Astrocyte of the cerebellum (primary cell): ENCODE measurements at regions not wholly inside any gene's neighbourhood (a gene's known extent, or its start where the extent isn't known, plus 50 kb on each side); places are given as distances from the start of the nearest gene placed in this dataset.

Source experiments
- DNase-seq: peaks from one replicate; pipeline ENCODE4 v3.0.0-alpha.2; 2011; ENCODE audit warnings: low read depth
- H3K4me3 ChIP-seq: 2 replicates; pipeline ENCODE4 v1.5.1; 2011; ENCODE audit warnings: mild to moderate bottlenecking, low read depth, low read length, moderate library complexity
- CTCF ChIP-seq: IDR thresholded peaks from 2 replicates; pipeline ENCODE4 v1.5.1; 2012; ENCODE audit warnings: low read length, low read depth, moderate library complexity, mild to moderate bottlenecking; ENCODE audit errors: missing control alignments
- in situ Hi-C: cut with HindIII; loops from 2 replicates; pipeline ENCODE4 v1.10.0; 2017; ENCODE audit warnings: low sequenced_read_pairs

DNA sequence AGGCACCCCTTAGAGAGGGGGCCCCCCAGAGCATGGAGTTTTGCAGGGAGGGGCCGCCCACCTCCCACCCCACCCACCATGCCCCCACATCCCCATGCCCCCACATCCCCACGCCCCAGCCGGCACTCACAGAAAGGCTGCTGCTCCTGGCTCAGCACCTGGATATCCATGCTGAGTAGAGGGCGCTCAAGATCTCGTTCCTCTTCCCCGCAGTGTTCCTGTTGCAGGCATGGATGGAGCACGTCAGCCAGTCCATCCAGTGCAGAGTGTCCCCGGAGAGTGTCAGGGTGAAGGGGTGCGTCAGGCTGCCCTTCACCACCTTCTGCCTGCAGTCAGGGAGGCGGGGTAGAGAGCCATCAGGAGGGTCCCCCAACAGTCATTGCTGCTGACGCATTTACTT is 156.2 kb downstream of the CRYBB2 start:
- in situ Hi-C loops, result no loop called here
- DNase-seq, result no peak
- TF ChIP-seq CTCF, result no peak
- no peak overlapping the region for H3K4me3 ChIP-seq

DNA sequence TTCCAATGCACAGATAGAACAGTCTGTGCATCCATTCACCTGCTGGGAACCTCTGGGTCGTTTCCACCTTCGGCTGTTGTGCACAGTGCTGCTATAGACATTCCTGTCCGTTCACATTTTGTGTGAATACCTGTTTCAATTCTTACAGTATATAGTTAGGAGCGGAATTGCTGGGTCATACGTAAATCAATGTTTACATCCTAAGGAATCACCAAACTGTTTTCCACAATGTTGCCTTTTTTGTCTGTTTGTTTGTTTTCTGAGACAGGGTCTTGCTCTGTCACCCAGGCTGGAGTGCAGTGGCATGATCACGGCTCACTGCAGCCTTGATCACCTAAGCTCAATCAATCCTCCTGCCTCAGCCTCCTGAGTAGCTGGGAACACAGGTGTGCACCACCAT is 158.3 kb downstream of the CRYBB2 start:
- in situ Hi-C loops, result no loop called here
- no peak for TF ChIP-seq CTCF
- no peak for DNase-seq

GRCh38 chr22:25380122-25380747 is 160.8 kb downstream of the CRYBB2 start:
- TF ChIP-seq CTCF, result no peak
- no peak overlapping the region for H3K4me3 ChIP-seq
- no peak for DNase-seq
- in situ Hi-C loops, result no loop called here

More for the DNA sequence above, 158.3 kb downstream of the CRYBB2 start:
- H3K4me3 ChIP-seq, result no peak overlapping the region

DNA sequence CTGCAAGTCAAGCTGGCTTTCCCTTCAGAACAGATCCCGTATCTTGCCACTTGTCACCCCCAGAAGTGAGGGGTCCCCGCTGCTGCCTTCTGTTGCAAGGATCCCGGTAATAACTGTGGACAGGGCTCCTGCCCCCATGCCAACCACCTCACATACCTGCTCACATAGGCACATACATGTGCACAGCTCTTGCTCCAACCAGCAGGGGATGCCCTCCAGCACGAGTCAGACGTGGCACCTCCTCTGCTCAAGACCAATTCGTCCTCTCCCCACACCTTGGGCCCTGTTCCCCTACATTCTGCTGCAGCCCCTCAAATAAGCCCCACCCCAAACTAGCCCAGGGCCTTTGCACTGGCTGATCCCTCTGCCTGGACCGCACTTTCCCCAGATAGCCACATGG is 163.3 kb downstream of the CRYBB2 start:
- in situ Hi-C loops, result no loop called here
- DNase-seq, result no peak
- TF ChIP-seq CTCF, result peak; percentile 26
- no peak overlapping the region for H3K4me3 ChIP-seq

DNA sequence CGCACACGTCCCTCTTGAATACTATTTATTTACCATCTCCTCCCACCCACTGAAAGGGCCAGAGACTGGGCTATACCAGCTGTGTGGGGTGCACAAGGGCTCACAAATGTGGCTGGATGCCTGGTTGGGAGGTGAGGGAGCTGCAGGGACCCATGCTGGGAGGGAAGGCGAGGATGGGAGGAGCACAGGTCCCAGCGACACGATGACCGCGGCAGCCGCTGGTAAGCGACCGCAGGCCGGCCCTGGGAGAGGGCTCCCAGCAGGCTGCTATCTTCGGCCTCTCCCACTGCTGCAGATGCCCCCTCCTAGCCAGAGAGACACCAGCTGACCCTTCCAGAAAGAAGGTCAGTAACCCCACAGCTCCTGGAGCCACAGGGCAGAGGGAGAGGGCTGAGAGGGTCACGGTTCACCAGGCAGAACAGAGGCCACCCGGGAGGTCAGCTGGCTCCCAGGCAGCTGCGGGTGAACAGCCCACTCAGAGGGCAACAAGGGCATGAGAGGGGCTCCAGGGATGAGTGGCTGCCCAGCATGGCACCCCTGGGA is 163.9 kb downstream of the CRYBB2 start:
- TF ChIP-seq CTCF, result no peak
- DNase-seq, result no peak
- in situ Hi-C loops, result no loop called here
- H3K4me3 ChIP-seq, result no peak overlapping the region

GRCh38 chr22:25383892-25384291 is 164.5 kb downstream of the CRYBB2 start:
- no peak for DNase-seq
- in situ Hi-C loops, result no loop called here
- TF ChIP-seq CTCF, result no peak
- no peak overlapping the region for H3K4me3 ChIP-seq
